Left hindlimb (tissue), 1 donor: ENCODE measurements at regions not wholly inside any gene's neighbourhood (a gene's known extent, or its start where the extent isn't known, plus 50 kb on each side); places are given as distances from the start of the nearest gene placed in this dataset.
"Not testable (repeated sequence)": the region's sequence is repeated elsewhere in the genome, so short reads cannot be mapped to it uniquely, and the experiment has no call there.

Source experiments
- DNase-seq: peaks from one replicate; pipeline ENCODE4 v3.0.0-alpha.2; 2018

- DNase-seq, result no peak
These were observed 399.1 kb upstream of the SPRY2 start for GRCh38 chr13:80740071-80740470.

GRCh38 chr13:80737513-80737912 lies 396.6 kb upstream of the SPRY2 start:
- DNase-seq, result no peak

- no peak for DNase-seq
These were observed 386.5 kb upstream of the SPRY2 start for GRCh38 chr13:80727321-80727975.

GRCh38 chr13:80726868-80727267 lies 385.9 kb upstream of the SPRY2 start:
- DNase-seq, result no peak

GRCh38 chr13:80721689-80722088 lies 380.8 kb upstream of the SPRY2 start:
- DNase-seq, result no peak

- DNase-seq, result no peak
These were observed 378.0 kb upstream of the SPRY2 start for GRCh38 chr13:80718970-80719369.

GRCh38 chr13:80717776-80718175 lies 376.9 kb upstream of the SPRY2 start:
- DNase-seq, result no peak

GRCh38 chr13:80716610-80717081 lies 375.7 kb upstream of the SPRY2 start:
- no peak for DNase-seq

GRCh38 chr13:80712026-80712425 lies 371.1 kb upstream of the SPRY2 start:
- no peak for DNase-seq

- no peak for DNase-seq
These were observed 367.9 kb upstream of the SPRY2 start for GRCh38 chr13:80708791-80709190.

GRCh38 chr13:80707000-80707983 lies 366.4 kb upstream of the SPRY2 start:
- DNase-seq, result no peak

- no peak for DNase-seq
These were observed 365.2 kb upstream of the SPRY2 start for GRCh38 chr13:80706164-80706471.

- no peak for DNase-seq
These were observed 364.6 kb upstream of the SPRY2 start for GRCh38 chr13:80705371-80706163.

GRCh38 chr13:80704369-80704768 lies 363.4 kb upstream of the SPRY2 start:
- DNase-seq, result no peak

GRCh38 chr13:80695841-80696240 lies 354.9 kb upstream of the SPRY2 start:
- no peak for DNase-seq

GRCh38 chr13:80691814-80692213 lies 350.9 kb upstream of the SPRY2 start:
- DNase-seq, result not testable (repeated sequence)

- DNase-seq, result no peak
These were observed 349.3 kb upstream of the SPRY2 start for GRCh38 chr13:80690208-80690607.

GRCh38 chr13:80688593-80688992 lies 347.7 kb upstream of the SPRY2 start:
- DNase-seq, result no peak

GRCh38 chr13:80685942-80686341 lies 345.0 kb upstream of the SPRY2 start:
- DNase-seq, result no peak

- DNase-seq, result no peak
These were observed 343.5 kb upstream of the SPRY2 start for GRCh38 chr13:80684217-80684991.

- DNase-seq, result no peak
These were observed 339.9 kb upstream of the SPRY2 start for GRCh38 chr13:80680786-80681366.

GRCh38 chr13:80679423-80679822 lies 338.5 kb upstream of the SPRY2 start:
- DNase-seq, result no peak
